ENCODE measurements at regions not wholly inside any gene's neighbourhood (a gene's known extent, or its start where the extent isn't known, plus 50 kb on each side); places are given as distances from the start of the nearest gene placed in this dataset.

- TF ChIP-seq RAD21 (IDR thresholded peaks at IDR 0.05; ENCODE audit: low read length) (no peak), CTCF (conservative IDR thresholded peaks at IDR 0.05; ENCODE audit: low read depth, low read length) (no peak), RFX5 (IDR thresholded peaks at IDR 0.05; ENCODE audit: low read depth, low read length) (no peak), POLR2A (IDR thresholded peaks at IDR 0.05; ENCODE audit: low read depth, low read length) (no peak), USF2 (IDR thresholded peaks at IDR 0.05; ENCODE audit: low read depth, low read length) (no peak), SMC3 (IDR thresholded peaks at IDR 0.05; ENCODE audit: low read depth, low read length) (no peak), CEBPB (IDR thresholded peaks at IDR 0.05; ENCODE audit: low read depth, low read length) (no peak), MXI1 (IDR thresholded peaks at IDR 0.05; ENCODE audit: borderline replicate concordance, low read depth, low read length) (no peak), MAZ (IDR thresholded peaks at IDR 0.05; ENCODE audit: borderline replicate concordance, low read depth, low read length) (no peak), BHLHE40 (IDR thresholded peaks at IDR 0.05; ENCODE audit: low read depth, low read length) (no peak), RCOR1 (IDR thresholded peaks at IDR 0.05; ENCODE audit: insufficient replicate concordance, low read length) (no peak), FOS (IDR thresholded peaks at IDR 0.05; ENCODE audit: low read depth, low read length) (no peak)
- TF ChIP-seq, protein P1, sequence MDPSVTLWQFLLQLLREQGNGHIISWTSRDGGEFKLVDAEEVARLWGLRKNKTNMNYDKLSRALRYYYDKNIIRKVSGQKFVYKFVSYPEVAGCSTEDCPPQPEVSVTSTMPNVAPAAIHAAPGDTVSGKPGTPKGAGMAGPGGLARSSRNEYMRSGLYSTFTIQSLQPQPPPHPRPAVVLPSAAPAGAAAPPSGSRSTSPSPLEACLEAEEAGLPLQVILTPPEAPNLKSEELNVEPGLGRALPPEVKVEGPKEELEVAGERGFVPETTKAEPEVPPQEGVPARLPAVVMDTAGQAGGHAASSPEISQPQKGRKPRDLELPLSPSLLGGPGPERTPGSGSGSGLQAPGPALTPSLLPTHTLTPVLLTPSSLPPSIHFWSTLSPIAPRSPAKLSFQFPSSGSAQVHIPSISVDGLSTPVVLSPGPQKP (IDR thresholded peaks at IDR 0.05; ENCODE audit: borderline replicate concordance, low read depth, low read length) = no peak
Measured at GRCh38 chr10:52664629-52665028, 108.0 kb downstream of the MBL2 start.

Measured in IMR-90 (cell line).